Breast epithelium (tissue), 4 donors: ENCODE measurements at regions not wholly inside any gene's neighbourhood (a gene's known extent, or its start where the extent isn't known, plus 50 kb on each side); places are given as distances from the start of the nearest gene placed in this dataset.

Experiments
- DNase-seq, 2 donors: peaks; one replicate each; pipeline ENCODE4 v3.0.0-alpha.2; 2019; ENCODE audit warnings: low spot score in 2 of 2
- H3K27ac ChIP-seq, 2 donors: fragments of 200-600 bp; sonication (generic) in 1 of 2; one replicate each; pipeline ENCODE4 v1.5.1; 2016 to 2019; ENCODE audit warnings: mild to moderate bottlenecking in 1 of 2
- H3K27me3 ChIP-seq, 2 donors: fragments of 200-600 bp; sonication (generic) in 1 of 2; one replicate each; pipeline versions ENCODE4 v1.5.1 to v1.6.0; 2017 to 2019; ENCODE audit warnings: control low read depth in 1 of 2, mild to moderate bottlenecking in 1 of 2
- H3K36me3 ChIP-seq: fragments of 200-600 bp; one replicate; pipeline ENCODE4 v1.5.1; 2019
- H3K4me1 ChIP-seq, 2 donors: fragments of 200-600 bp; sonication (generic); one replicate each; pipeline ENCODE4 v1.5.1; 2016 to 2019; ENCODE audit warnings: control low read depth in 1 of 2
- H3K4me3 ChIP-seq, 3 donors: fragments of 200-600 bp; sonication (generic); 1 replicate in 2 of 3; 2 replicates in 1 of 3; pipeline ENCODE4 v1.5.1; 2016 to 2019; ENCODE audit warnings: mild to moderate bottlenecking in 3 of 3, moderate library complexity in 2 of 3
- H3K9me3 ChIP-seq, 2 donors: fragments of 200-600 bp; sonication (generic) in 1 of 2; one replicate each; pipeline ENCODE4 v1.5.1; 2016 to 2019; ENCODE audit warnings: control low read depth in 1 of 2
- CTCF ChIP-seq, 3 donors: fragments of 450-650 bp; IDR thresholded peaks; one replicate each; pipeline ENCODE4 v1.5.1; 2016 to 2017; ENCODE audit warnings: antibody characterized with exemption in 3 of 3, mild to moderate bottlenecking in 3 of 3, moderate library complexity in 3 of 3
- POLR2A ChIP-seq: fragments of 450-650 bp; IDR thresholded peaks from one replicate; pipeline ENCODE4 v1.6.1; 2016; ENCODE audit warnings: antibody characterized with exemption, mild to moderate bottlenecking, moderate library complexity
- POLR2AphosphoS5 ChIP-seq, 3 donors: sonication (generic); formaldehyde crosslinking; IDR thresholded peaks; one replicate each; pipeline ENCODE4 v1.6.1; 2017; ENCODE audit warnings: antibody characterized with exemption in 3 of 3
- intact Hi-C: fragments of 100-400 bp; cut with DNase I; formaldehyde crosslinking; loops from one replicate; pipeline ENCODE4 v1.15.1; 2023; ENCODE audit warnings: low total_unique reads

- H3K27me3 ChIP-seq, result no peaks in the 10 kb centered on the region
- no peak overlapping the region for H3K27ac ChIP-seq
- DNase-seq, result no peak
- no peaks in the 10 kb centered on the region for H3K4me1 ChIP-seq
- no peaks in the 10 kb centered on the region for H3K9me3 ChIP-seq
- no peaks in the 10 kb centered on the region for H3K36me3 ChIP-seq
- intact Hi-C loops, result no loop called here
- H3K4me3 ChIP-seq, result no peak overlapping the region
- no peak for TF ChIP-seq POLR2A
- no peak for TF ChIP-seq CTCF (IDR thresholded peaks at IDR 0.05)
- no peak for TF ChIP-seq POLR2AphosphoS5 (IDR thresholded peaks at IDR 0.05)
Observed at GRCh38 chr1:217270101-217270500, 360.8 kb downstream of the GPATCH2 start.

DNA sequence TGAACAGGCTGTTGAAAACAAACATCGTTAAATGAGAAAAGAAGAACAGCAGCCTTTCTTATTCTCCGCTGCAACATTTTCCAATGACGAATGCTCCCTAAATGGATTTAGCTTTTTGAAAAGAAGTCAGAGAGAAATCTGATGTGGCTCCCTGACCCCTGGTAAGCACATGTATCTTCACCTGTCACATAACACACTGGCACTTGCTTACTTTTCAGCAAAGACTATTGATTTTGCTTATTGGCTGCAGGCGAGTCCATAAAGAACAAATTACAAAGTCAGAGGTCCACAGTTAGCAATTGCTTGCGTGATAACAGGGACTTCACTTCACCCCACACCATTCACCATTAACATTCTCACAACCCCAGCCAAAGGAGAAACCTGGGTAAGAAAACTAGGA is 362.8 kb downstream of the GPATCH2 start:
- Histone ChIP-seq H3K36me3 (no peaks in the 10 kb centered on the region), H3K27me3 (no peaks in the 10 kb centered on the region), H3K27ac (no peak overlapping the region), H3K4me1 (no peaks in the 10 kb centered on the region), H3K4me3 (no peak overlapping the region), H3K9me3 (no peaks in the 10 kb centered on the region)
- intact Hi-C loops, result no loop called here
- DNase-seq, result no peak
- no peak for TF ChIP-seq CTCF (IDR thresholded peaks at IDR 0.05)
- TF ChIP-seq POLR2A, result no peak
- TF ChIP-seq POLR2AphosphoS5 (IDR thresholded peaks at IDR 0.05), result no peak

- Histone ChIP-seq H3K36me3 (no peaks in the 10 kb centered on the region), H3K4me3 (no peak overlapping the region), H3K27me3 (no peaks in the 10 kb centered on the region), H3K4me1 (no peaks in the 10 kb centered on the region), H3K27ac (no peak overlapping the region), H3K9me3 (no peaks in the 10 kb centered on the region)
- TF ChIP-seq CTCF (IDR thresholded peaks at IDR 0.05) (no peak), POLR2AphosphoS5 (IDR thresholded peaks at IDR 0.05) (no peak), POLR2A (no peak)
- intact Hi-C loops, result no loop called here
- DNase-seq, result no peak
Observed at GRCh38 chr1:217261636-217262035, 369.3 kb downstream of the GPATCH2 start.

GRCh38 chr1:217260676-217261075 is 370.2 kb downstream of the GPATCH2 start:
- intact Hi-C loops, result no loop called here
- Histone ChIP-seq H3K4me3 (no peak overlapping the region), H3K27me3 (no peaks in the 10 kb centered on the region), H3K36me3 (no peaks in the 10 kb centered on the region), H3K9me3 (no peaks in the 10 kb centered on the region), H3K27ac (no peak overlapping the region), H3K4me1 (no peaks in the 10 kb centered on the region)
- DNase-seq, result no peak
- TF ChIP-seq CTCF (IDR thresholded peaks at IDR 0.05) (no peak), POLR2AphosphoS5 (IDR thresholded peaks at IDR 0.05) (no peak), POLR2A (no peak)

DNA sequence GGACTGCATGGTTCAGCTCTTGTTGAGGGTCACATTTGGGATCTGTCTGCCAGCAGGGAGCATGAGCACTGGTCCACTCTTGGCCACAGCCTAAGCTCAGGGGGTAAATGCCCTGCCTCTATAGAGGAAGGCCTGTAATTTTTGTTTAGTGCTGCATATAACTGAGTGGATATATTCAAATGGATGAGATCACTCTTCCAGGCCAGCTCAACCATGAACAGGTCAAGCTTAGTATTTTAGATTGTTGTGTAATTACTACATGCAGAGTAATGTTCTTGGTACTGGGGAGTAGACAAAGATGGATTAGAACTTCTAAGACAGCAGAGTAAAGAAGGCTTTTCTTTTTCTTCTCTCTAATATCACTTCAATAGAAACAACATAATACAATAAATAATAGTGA is 376.9 kb downstream of the GPATCH2 start:
- Histone ChIP-seq H3K27ac (no peak overlapping the region), H3K36me3 (no peaks in the 10 kb centered on the region), H3K27me3 (no peaks in the 10 kb centered on the region), H3K4me1 (no peaks in the 10 kb centered on the region), H3K4me3 (no peak overlapping the region), H3K9me3 (no peaks in the 10 kb centered on the region)
- intact Hi-C loops, result no loop called here
- TF ChIP-seq POLR2AphosphoS5 (IDR thresholded peaks at IDR 0.05), result no peak
- no peak for TF ChIP-seq CTCF (IDR thresholded peaks at IDR 0.05)
- no peak for TF ChIP-seq POLR2A
- DNase-seq, result no peak
